Naive B cell (primary cell): ENCODE measurements at regions not wholly inside any gene's neighbourhood (a gene's known extent, or its start where the extent isn't known, plus 50 kb on each side); places are given as distances from the start of the nearest gene placed in this dataset.

Experiments
- ATAC-seq, 2 donors: fragments of 150-1000 bp; cut with Tn5 transposase; 2 replicates each; pipeline ENCODE4 v1.10.0; 2021; ENCODE audit warnings: low read depth in 2 of 2, mild to moderate bottlenecking in 2 of 2, moderate library complexity in 2 of 2
- DNase-seq: peaks from one replicate; pipeline ENCODE4 v3.0.0; 2022
- H3K27ac Mint-ChIP-seq, 6 donors: one replicate each; pipeline ENCODE4 v1.8.0; 2020 to 2022; ENCODE audit warnings: mild to moderate bottlenecking in 6 of 6, mixed read lengths in 6 of 6, moderate library complexity in 5 of 6, inconsistent platforms in 2 of 6
- H3K27me3 Mint-ChIP-seq, 3 donors: one replicate each; pipeline ENCODE4 v1.8.0; 2021 to 2022; ENCODE audit warnings: mixed read lengths in 3 of 3, mild to moderate bottlenecking in 1 of 3
- H3K36me3 Mint-ChIP-seq, 2 donors: one replicate each; pipeline ENCODE4 v1.8.0; 2020 to 2022; ENCODE audit warnings: mixed read lengths in 2 of 2, inconsistent platforms in 1 of 2, mild to moderate bottlenecking in 1 of 2
- H3K4me1 Mint-ChIP-seq, 3 donors: one replicate each; pipeline ENCODE4 v1.8.0; 2020 to 2022; ENCODE audit warnings: mixed read lengths in 3 of 3, inconsistent platforms in 1 of 3, mild to moderate bottlenecking in 1 of 3, moderate library complexity in 1 of 3
- H3K4me3 Mint-ChIP-seq, 8 donors: one replicate each; pipeline ENCODE4 v1.8.0; 2020 to 2022; ENCODE audit warnings: mild to moderate bottlenecking in 8 of 8, mixed read lengths in 8 of 8, moderate library complexity in 8 of 8, inconsistent platforms in 2 of 8
- H3K9me3 Mint-ChIP-seq, 7 donors: one replicate each; pipeline ENCODE4 v1.8.0; 2020 to 2022; ENCODE audit warnings: mixed read lengths in 7 of 7, mild to moderate bottlenecking in 5 of 7, inconsistent platforms in 2 of 7, moderate library complexity in 1 of 7

DNA sequence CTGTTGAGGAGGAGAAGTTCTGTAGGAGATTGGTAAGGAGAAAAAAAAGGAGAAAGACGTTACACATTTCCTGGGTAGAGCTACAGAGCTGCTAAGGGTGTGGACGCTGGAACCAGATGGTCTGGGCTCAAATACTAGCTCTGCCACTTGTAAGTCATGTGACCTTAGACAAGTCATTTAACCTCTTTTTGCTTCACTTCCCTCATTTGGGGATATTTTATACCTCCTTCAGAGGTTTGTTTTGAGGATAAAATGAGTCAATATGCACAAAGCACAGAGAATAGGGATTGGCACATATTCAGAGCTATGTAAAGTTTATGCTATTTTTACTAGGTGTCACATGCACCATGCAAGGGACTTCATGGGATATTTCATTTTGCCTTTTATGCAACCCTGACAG is 708.8 kb downstream of the DHX35 start:
- Mint-ChIP-seq H3K4me3 (no peak overlapping the region), H3K4me1 (no peaks in the 10 kb centered on the region), H3K36me3 (no peaks in the 10 kb centered on the region), H3K27me3 (peaks cover 0 to 4% (median 4%) of the 10 kb centered on the region in 3 donors), H3K27ac (no peak overlapping the region), H3K9me3 (no peaks in the 10 kb centered on the region)
- DNase-seq (no peak), ATAC-seq (no peak)

GRCh38 chr20:39669659-39670058 is 707.5 kb downstream of the DHX35 start:
- H3K27ac Mint-ChIP-seq: no peak overlapping the region
- no peaks in the 10 kb centered on the region for H3K9me3 Mint-ChIP-seq
- no peak for DNase-seq

DNA sequence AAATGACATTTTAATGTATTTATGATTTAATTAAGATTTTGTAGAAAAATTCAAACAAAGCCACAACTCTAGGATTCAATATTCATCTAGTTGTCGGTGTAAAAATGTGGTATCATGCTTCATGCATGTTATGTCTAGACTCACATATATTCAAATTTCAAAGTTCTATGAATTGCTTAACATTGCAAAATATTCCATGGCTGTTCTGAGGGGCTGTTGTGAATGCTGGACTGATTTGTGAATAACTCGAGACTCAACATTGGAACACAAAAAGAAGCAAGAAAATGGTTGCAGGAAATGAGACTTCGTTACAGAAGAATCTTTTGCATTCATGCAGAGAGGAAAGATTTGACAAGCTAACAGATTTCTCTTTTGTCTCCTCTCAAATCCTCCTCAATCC is 705.9 kb downstream of the DHX35 start:
- Mint-ChIP-seq H3K4me3 (no peak overlapping the region), H3K36me3 (no peaks in the 10 kb centered on the region), H3K27ac (no peak overlapping the region), H3K27me3 (peaks cover 5 to 11% (median 5%) of the 10 kb centered on the region in 3 donors), H3K9me3 (no peaks in the 10 kb centered on the region), H3K4me1 (no peaks in the 10 kb centered on the region)
- no peak for DNase-seq
- no peak for ATAC-seq

More at GRCh38 chr20:39669659-39670058, 707.5 kb downstream of the DHX35 start:
- H3K4me1 Mint-ChIP-seq: no peaks in the 10 kb centered on the region
- H3K36me3 Mint-ChIP-seq: no peaks in the 10 kb centered on the region
- H3K27me3 Mint-ChIP-seq: peaks cover 5 to 11% (median 5%) of the 10 kb centered on the region in 3 donors
- no peak for ATAC-seq
- no peak overlapping the region for H3K4me3 Mint-ChIP-seq

GRCh38 chr20:39661833-39662232 is 699.7 kb downstream of the DHX35 start:
- Mint-ChIP-seq H3K4me3 (no peak overlapping the region), H3K36me3 (no peaks in the 10 kb centered on the region), H3K27ac (no peak overlapping the region), H3K4me1 (no peaks in the 10 kb centered on the region), H3K27me3 (peaks cover 5 to 13% (median 5%) of the 10 kb centered on the region in 3 donors), H3K9me3 (peaks cover 0 to 5% (median 0%) of the 10 kb centered on the region in 7 donors)
- ATAC-seq (no peak), DNase-seq (no peak)

DNA sequence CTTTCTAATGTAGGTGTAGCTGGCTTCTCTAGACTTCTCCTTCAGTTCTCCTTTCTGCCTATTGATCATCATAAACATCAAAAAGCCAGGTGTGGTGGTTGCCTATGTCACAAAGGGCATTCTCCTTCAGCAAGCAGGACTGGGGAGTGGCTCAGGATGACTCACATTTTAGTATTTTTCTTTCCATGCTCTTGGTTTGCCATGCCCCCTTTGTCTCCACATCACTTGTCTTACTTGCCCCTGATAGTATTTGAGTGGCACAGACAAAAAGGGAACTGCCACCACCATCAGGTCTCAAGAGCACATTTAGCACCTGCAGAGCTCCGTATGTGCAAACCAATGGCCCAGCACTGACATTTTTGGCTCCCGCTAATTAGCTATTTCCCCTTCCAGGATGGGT is 698.8 kb downstream of the DHX35 start:
- peaks cover 0 to 5% (median 0%) of the 10 kb centered on the region in 7 donors for H3K9me3 Mint-ChIP-seq

GRCh38 chr20:39660226-39660625 is 698.1 kb downstream of the DHX35 start:
- Mint-ChIP-seq H3K36me3 (no peaks in the 10 kb centered on the region), H3K9me3 (peaks cover 0 to 5% (median 0%) of the 10 kb centered on the region in 7 donors), H3K27me3 (peaks cover 0 to 10% (median 0%) of the 10 kb centered on the region in 3 donors), H3K4me1 (no peaks in the 10 kb centered on the region), H3K4me3 (no peak overlapping the region), H3K27ac (no peak overlapping the region)
- ATAC-seq (no peak), DNase-seq (no peak)

More for the DNA sequence above, 698.8 kb downstream of the DHX35 start:
- Mint-ChIP-seq H3K27me3 (peaks cover under 1 to 13% (median 5%) of the 10 kb centered on the region in 3 donors), H3K27ac (no peak overlapping the region), H3K4me1 (no peaks in the 10 kb centered on the region), H3K4me3 (no peak overlapping the region), H3K36me3 (no peaks in the 10 kb centered on the region)
- ATAC-seq (no peak), DNase-seq (no peak)

DNA sequence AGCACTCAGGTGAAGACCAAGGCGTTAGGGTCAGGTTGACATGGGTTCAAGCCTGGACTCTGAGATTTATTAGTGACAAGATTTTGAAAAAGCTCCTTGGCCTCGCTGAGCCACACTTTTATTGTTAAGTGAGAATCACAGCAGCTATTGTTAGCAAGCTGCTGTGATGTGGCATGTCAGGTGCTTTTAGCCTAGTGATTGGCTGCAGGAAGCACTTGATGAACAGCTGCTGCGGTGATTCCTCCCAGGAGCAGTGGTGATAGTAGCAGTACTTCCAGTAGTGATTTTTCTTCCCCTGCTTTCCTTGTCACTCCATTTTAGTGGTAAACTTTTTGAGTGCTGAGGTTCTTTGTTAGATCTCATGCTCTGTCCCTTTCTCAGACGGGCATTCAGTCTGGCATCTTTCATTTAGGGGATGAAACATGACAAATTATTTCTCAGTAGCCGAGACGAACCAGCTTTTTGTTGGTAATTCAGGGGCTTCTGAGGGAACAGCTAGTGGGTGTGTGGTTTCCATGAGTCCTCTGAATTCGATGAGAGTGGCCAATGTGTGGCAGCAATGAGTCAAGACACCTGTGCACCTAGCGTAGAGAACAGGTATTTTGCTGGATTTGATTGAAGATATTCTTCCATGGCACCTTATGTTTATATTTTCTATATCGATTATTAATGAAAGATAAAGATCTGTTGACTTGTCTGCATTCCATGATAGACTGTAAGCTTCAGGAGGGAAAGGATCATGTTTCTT is 696.7 kb downstream of the DHX35 start:
- no peak for ATAC-seq
- DNase-seq: no peak
- H3K27ac Mint-ChIP-seq: no peak overlapping the region
- no peak overlapping the region for H3K4me3 Mint-ChIP-seq
- peaks cover 0 to 5% (median 0%) of the 10 kb centered on the region in 7 donors for H3K9me3 Mint-ChIP-seq
- no peaks in the 10 kb centered on the region for H3K36me3 Mint-ChIP-seq
- H3K4me1 Mint-ChIP-seq: no peaks in the 10 kb centered on the region
- peaks cover 0 to 6% (median 0%) of the 10 kb centered on the region in 3 donors for H3K27me3 Mint-ChIP-seq

GRCh38 chr20:39654171-39654570 is 692.0 kb downstream of the DHX35 start:
- no peak overlapping the region for H3K27ac Mint-ChIP-seq

DNA sequence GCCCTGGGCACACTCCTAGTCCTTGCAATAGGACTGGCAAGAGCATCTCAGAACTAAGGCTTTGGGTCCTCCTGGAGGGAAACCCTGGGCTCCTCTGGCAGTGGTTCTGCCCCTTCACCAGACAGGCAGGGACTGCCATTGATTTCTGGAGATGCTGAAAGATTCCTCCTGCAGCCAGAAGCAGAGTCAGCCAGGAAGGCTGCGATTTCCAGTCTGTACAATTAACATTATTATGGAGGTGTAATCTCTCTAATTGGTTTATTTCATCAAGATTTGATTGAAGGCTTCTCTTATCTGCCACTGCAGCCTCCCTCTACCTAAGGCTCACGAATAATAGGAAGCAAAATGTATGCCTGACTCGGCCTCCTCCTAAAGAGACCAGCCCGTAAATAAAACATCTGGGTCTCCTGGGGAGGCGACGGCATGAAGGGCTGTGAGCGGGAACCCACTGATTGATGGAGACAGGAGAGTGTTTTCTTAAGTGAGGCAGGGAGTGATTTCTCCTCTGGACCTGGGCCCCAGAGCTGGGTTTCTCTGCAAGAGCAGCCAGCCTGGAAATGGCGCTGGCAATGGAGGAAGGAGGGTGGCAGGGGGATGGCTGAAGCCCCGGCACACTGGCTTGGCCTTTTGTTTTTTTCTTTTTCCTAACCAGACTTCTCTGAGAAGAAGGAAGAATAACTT is 689.6 kb downstream of the DHX35 start:
- no peak for ATAC-seq
- Mint-ChIP-seq H3K36me3 (no peaks in the 10 kb centered on the region), H3K9me3 (peaks cover 0 to 10% (median 0%) of the 10 kb centered on the region in 7 donors), H3K27ac (peak overlapping the region in 1 of 6 donors; percentile 15), H3K27me3 (peaks cover 0 to 26% (median 6%) of the 10 kb centered on the region in 3 donors), H3K4me3 (no peak overlapping the region), H3K4me1 (peaks cover 0 to 3% (median 0%) of the 10 kb centered on the region in 3 donors)
- no peak for DNase-seq

More at GRCh38 chr20:39654171-39654570, 692.0 kb downstream of the DHX35 start:
- no peak for ATAC-seq
- Mint-ChIP-seq H3K4me3 (no peak overlapping the region), H3K4me1 (peaks cover 0 to 3% (median 0%) of the 10 kb centered on the region in 3 donors), H3K27me3 (peaks cover 0 to 26% (median 6%) of the 10 kb centered on the region in 3 donors), H3K36me3 (no peaks in the 10 kb centered on the region), H3K9me3 (peaks cover 0 to 11% (median 0%) of the 10 kb centered on the region in 7 donors)
- DNase-seq: no peak

DNA sequence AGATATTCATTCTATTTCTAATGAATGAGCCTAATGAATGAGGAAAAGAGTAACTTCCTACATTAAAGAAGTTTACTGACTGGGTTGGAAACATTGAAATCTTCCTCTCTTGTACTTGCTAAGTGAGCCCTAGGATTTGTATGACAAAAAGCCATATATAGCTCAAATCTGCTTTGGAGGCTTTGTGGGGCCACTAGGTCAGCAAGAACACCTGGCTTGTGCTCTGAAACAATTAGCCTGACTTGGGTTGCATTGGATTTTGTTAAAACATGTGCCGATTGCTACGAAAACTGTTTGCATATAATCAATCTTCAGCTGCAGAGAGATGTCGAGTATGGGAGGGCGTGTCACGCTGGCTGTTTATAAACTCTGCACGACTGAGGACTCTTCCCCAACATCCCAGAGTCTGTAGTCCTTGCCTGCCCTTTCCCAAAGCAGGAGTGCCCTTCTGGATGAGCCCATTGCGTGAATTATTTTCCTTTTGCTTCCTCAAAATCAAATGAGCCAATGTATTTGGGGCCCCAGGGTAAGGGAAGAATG is 684.8 kb downstream of the DHX35 start:
- Mint-ChIP-seq H3K4me1 (peaks cover 0 to 3% (median 0%) of the 10 kb centered on the region in 3 donors), H3K27me3 (peaks cover 0 to 18% (median 10%) of the 10 kb centered on the region in 3 donors), H3K36me3 (no peaks in the 10 kb centered on the region), H3K9me3 (peaks cover 0 to 6% (median 0%) of the 10 kb centered on the region in 7 donors), H3K27ac (no peak overlapping the region), H3K4me3 (no peak overlapping the region)
- ATAC-seq (no peak), DNase-seq (no peak)

DNA sequence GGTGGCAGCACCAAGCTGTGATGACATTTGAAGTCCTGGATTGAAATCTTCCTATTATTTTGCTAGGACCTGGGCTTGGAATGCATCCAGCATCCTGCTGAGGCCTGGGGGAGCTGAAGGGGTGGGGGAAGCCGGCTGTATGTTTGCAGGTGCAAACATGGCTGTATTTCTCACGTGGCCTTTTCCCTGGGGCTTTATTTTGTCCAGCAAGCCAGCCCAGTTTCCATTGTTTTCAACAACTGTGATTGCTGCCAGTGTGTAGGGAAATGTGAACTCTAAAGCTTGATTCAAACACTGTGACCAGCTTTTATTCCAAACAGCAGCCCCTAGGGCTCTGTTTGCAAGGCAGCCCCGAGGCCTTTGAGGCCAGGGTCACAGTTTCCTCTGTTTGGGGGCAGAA is 683.0 kb downstream of the DHX35 start:
- Mint-ChIP-seq H3K4me3 (no peak overlapping the region), H3K27me3 (peaks cover 0 to 10% (median 5%) of the 10 kb centered on the region in 3 donors), H3K27ac (no peak overlapping the region), H3K36me3 (no peaks in the 10 kb centered on the region), H3K4me1 (peaks cover 0 to 3% (median 0%) of the 10 kb centered on the region in 3 donors), H3K9me3 (no peaks in the 10 kb centered on the region)
- DNase-seq: no peak
- ATAC-seq: no peak

DNA sequence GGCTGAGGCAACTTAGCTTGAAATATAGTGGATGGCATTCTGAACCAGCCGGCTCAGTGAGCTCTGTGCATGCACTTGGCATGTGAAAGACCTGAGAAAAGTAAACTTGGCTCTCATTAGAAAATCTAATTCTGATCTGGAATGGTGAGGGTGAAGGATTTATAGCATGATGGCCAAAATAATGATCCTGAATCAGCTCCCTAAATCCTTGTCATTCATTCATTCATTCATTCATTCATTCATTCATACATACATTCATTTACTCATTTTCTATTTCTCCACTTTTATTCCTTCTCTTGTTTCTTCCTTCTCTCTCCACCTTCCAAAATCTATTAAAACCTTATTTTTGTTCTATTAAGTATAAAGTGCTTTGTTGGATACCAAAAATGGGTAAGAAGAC is 681.1 kb downstream of the DHX35 start:
- no peak overlapping the region for H3K27ac Mint-ChIP-seq
- no peaks in the 10 kb centered on the region for H3K36me3 Mint-ChIP-seq
- ATAC-seq: no peak
- H3K27me3 Mint-ChIP-seq: peaks cover 0 to 10% (median 0%) of the 10 kb centered on the region in 3 donors
- no peaks in the 10 kb centered on the region for H3K9me3 Mint-ChIP-seq
- H3K4me1 Mint-ChIP-seq: no peaks in the 10 kb centered on the region
- DNase-seq: no peak
- H3K4me3 Mint-ChIP-seq: no peak overlapping the region

GRCh38 chr20:39641423-39641822 is 679.3 kb downstream of the DHX35 start:
- H3K4me1 Mint-ChIP-seq: no peaks in the 10 kb centered on the region
- no peak for ATAC-seq
- peaks cover 0 to 18% (median 0%) of the 10 kb centered on the region in 3 donors for H3K27me3 Mint-ChIP-seq
- no peak overlapping the region for H3K27ac Mint-ChIP-seq
- H3K4me3 Mint-ChIP-seq: no peak overlapping the region
- no peaks in the 10 kb centered on the region for H3K9me3 Mint-ChIP-seq
- no peak for DNase-seq
- no peaks in the 10 kb centered on the region for H3K36me3 Mint-ChIP-seq
